Mesenchymal stem cell (in vitro differentiated cells and primary cell): ENCODE measurements at regions not wholly inside any gene's neighbourhood (a gene's known extent, or its start where the extent isn't known, plus 50 kb on each side); places are given as distances from the start of the nearest gene placed in this dataset.

Source experiments
- DNase-seq: peaks from one replicate; pipeline ENCODE4 v3.0.0-alpha.2; 2013
- H2AFZ ChIP-seq: one replicate; pipeline ENCODE4 v1.6.1; 2013; ENCODE audit warnings: low read depth, mild to moderate bottlenecking, control low read depth, inconsistent platforms, low read length, moderate library complexity
- H2AK5ac ChIP-seq: 2 replicates; pipeline ENCODE4 v1.6.1; 2013; ENCODE audit warnings: low read length, moderate library complexity, mild to moderate bottlenecking, inconsistent platforms; ENCODE audit not compliant: severe bottlenecking
- H2BK120ac ChIP-seq: one replicate; pipeline ENCODE4 v1.6.1; 2013; ENCODE audit warnings: low read depth, mild to moderate bottlenecking, inconsistent platforms, low read length, moderate library complexity
- H2BK12ac ChIP-seq, 2 experiments: one replicate each; pipeline ENCODE4 v1.6.1; 2013; ENCODE audit warnings: inconsistent platforms in 2 of 2, low read length in 2 of 2, mild to moderate bottlenecking in 2 of 2, moderate library complexity in 2 of 2, control low read depth in 1 of 2
- H2BK15ac ChIP-seq: one replicate; pipeline ENCODE4 v1.6.1; 2013; ENCODE audit warnings: mild to moderate bottlenecking, low read depth, inconsistent platforms; ENCODE audit not compliant: poor library complexity, severe bottlenecking
- H2BK5ac ChIP-seq: 2 replicates; pipeline ENCODE4 v1.6.1; 2013; ENCODE audit warnings: low read depth, mild to moderate bottlenecking, low read length, control low read depth, inconsistent platforms; ENCODE audit not compliant: poor library complexity, severe bottlenecking
- H3K14ac ChIP-seq, 2 experiments: one replicate each; pipeline ENCODE4 v1.6.1; 2013; ENCODE audit warnings: inconsistent platforms in 2 of 2, low read length in 2 of 2, control low read depth in 1 of 2, mild to moderate bottlenecking in 1 of 2, moderate library complexity in 1 of 2
- H3K18ac ChIP-seq, 2 experiments: one replicate each; pipeline ENCODE4 v1.6.1; 2013; ENCODE audit warnings: inconsistent platforms in 2 of 2, low read length in 2 of 2, control low read depth in 1 of 2, low read depth in 1 of 2, mild to moderate bottlenecking in 1 of 2
- H3K23ac ChIP-seq, 2 experiments: one replicate each; pipeline ENCODE4 v1.6.1; 2013; ENCODE audit warnings: inconsistent platforms in 2 of 2, low read length in 2 of 2, mild to moderate bottlenecking in 2 of 2, moderate library complexity in 2 of 2, control low read depth in 1 of 2
- H3K27ac ChIP-seq: 2 replicates; pipeline ENCODE4 v1.5.1; 2013; ENCODE audit warnings: mild to moderate bottlenecking, moderate library complexity, low read length, control low read depth, inconsistent platforms; ENCODE audit not compliant: poor library complexity, severe bottlenecking
- H3K27me3 ChIP-seq, 2 experiments: 2 replicates each; pipeline versions ENCODE4 v1.6.1 to v1.7.0; 2013; ENCODE audit warnings: low read length in 2 of 2, mild to moderate bottlenecking in 2 of 2, moderate library complexity in 2 of 2, control low read depth in 1 of 2, inconsistent platforms in 1 of 2; ENCODE audit not compliant: control insufficient read depth in 1 of 2, insufficient read depth in 1 of 2
- H3K36me3 ChIP-seq, 2 experiments: 2 replicates each; pipeline versions ENCODE4 v1.6.1 to v1.7.0; 2013; ENCODE audit warnings: low read length in 2 of 2, control low read depth in 1 of 2, inconsistent platforms in 1 of 2, low read depth in 1 of 2, mild to moderate bottlenecking in 1 of 2; ENCODE audit not compliant: insufficient read depth in 2 of 2, control insufficient read depth in 1 of 2
- H3K4ac ChIP-seq, 2 experiments: one replicate each; pipeline ENCODE4 v1.6.1; 2013; ENCODE audit warnings: inconsistent platforms in 2 of 2, low read length in 2 of 2, mild to moderate bottlenecking in 2 of 2, moderate library complexity in 2 of 2, control low read depth in 1 of 2, low read depth in 1 of 2
- H3K4me1 ChIP-seq: 2 replicates; pipeline ENCODE4 v1.6.1; 2013; ENCODE audit warnings: low read depth, low read length, control low read depth; ENCODE audit not compliant: control insufficient read depth, insufficient read depth
- H3K4me2 ChIP-seq: 2 replicates; pipeline ENCODE4 v1.6.1; 2013; ENCODE audit warnings: low read length, mild to moderate bottlenecking, inconsistent platforms; ENCODE audit not compliant: poor library complexity, severe bottlenecking
- H3K4me3 ChIP-seq, 2 experiments: 2 replicates each; pipeline versions ENCODE4 v1.5.1 to v1.7.0; 2013; ENCODE audit warnings: low read length in 2 of 2, mild to moderate bottlenecking in 2 of 2, control low read depth in 1 of 2, low read depth in 1 of 2; ENCODE audit not compliant: insufficient read depth in 1 of 2
- H3K79me1 ChIP-seq: replicated peaks from 2 replicates; pipeline ENCODE4 v1.6.1; 2013; ENCODE audit warnings: mild to moderate bottlenecking, control low read depth, low read length, inconsistent platforms; ENCODE audit not compliant: poor library complexity, severe bottlenecking
- H3K9ac ChIP-seq: 2 replicates; pipeline ENCODE4 v1.7.0; 2013; ENCODE audit warnings: mild to moderate bottlenecking, low read length, moderate library complexity
- H3K9me3 ChIP-seq: 2 replicates; pipeline ENCODE4 v1.7.0; 2013; ENCODE audit warnings: mild to moderate bottlenecking, low read length; ENCODE audit not compliant: control insufficient read depth
- H4K8ac ChIP-seq: one replicate; pipeline ENCODE4 v1.6.1; 2013; ENCODE audit warnings: inconsistent platforms, mild to moderate bottlenecking, low read length, moderate library complexity
- H4K91ac ChIP-seq: one replicate; pipeline ENCODE4 v1.6.1; 2013; ENCODE audit warnings: mild to moderate bottlenecking, low read length, inconsistent platforms
- WGBS: methylation state at CpG from one replicate; pipeline ENCODE4 v1.1.7; 2013; ENCODE audit warnings: mixed read lengths; 5-methylcytosine and 5-hydroxymethylcytosine counted together

DNA sequence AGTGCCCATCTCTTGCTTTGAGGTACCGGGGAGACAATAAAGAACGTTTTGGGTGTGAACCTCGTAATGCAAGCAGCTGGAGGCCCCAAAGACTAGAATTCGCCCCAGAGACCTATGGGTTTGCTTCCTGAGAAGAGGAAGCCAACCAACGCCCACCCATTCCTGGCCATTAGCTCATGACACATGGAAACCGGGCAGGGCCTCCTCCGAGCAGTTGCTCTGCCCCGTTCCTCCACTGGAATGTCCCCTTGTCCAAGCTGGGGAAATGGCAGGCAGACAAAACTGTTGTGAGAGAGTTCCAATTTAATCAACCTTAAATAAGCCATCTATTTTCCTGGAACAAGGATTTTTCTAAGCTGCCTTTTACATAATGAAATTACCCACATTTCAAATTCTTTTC is 250.9 kb upstream of the IGF1R start:
- Histone ChIP-seq H2BK12ac (no peak overlapping the region), H3K79me1 (no peaks in the 10 kb centered on the region), H3K9ac (no peak overlapping the region), H3K27me3 (peaks cover 0 to 8% of the 10 kb centered on the region in 2 experiments), H3K9me3 (no peaks in the 10 kb centered on the region), H3K4me2 (no peak overlapping the region), H4K91ac (no peak overlapping the region), H3K4me3 (no peak overlapping the region), H3K18ac (no peak overlapping the region), H4K8ac (no peak overlapping the region), H2BK5ac (no peak overlapping the region), H2BK120ac (no peak overlapping the region), H2AFZ (no peak overlapping the region), H3K4me1 (no peaks in the 10 kb centered on the region), H2BK15ac (no peak overlapping the region), H3K4ac (no peak overlapping the region), H3K36me3 (no peaks in the 10 kb centered on the region), H3K14ac (no peak overlapping the region), H3K23ac (no peak overlapping the region), H2AK5ac (no peak overlapping the region), H3K27ac (no peak overlapping the region)
- DNase-seq = no peak
- 78% methylated on average over 8 of the region's 8 CpGs for WGBS

DNA sequence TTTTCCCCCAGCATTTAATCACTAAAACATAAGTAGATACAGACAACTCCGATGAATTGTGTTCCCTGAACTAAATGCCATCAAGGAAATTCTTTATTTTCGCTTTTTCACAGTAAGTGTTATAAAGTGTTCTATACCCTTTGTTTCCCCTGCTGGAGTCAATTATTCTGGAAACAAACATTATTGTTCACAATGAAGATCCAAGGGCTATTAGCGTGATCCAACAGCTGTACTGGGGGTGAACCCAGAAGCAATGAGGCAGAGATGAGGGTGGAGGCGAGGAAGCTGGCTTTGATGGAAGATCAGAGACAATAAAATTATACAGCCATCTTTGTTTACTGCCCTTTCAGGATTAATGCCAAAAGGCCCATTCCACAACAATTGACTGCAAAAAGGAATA is 250.3 kb upstream of the IGF1R start:
- H3K79me1 ChIP-seq = no peaks in the 10 kb centered on the region
- H3K4me3 ChIP-seq = no peak overlapping the region
- no peak overlapping the region for H3K4me2 ChIP-seq
- H3K23ac ChIP-seq = no peak overlapping the region
- no peak overlapping the region for H3K18ac ChIP-seq
- WGBS = 85% methylated on average over 2 of the region's 4 CpGs
- no peak overlapping the region for H3K14ac ChIP-seq
- DNase-seq = no peak
- H2BK5ac ChIP-seq = no peak overlapping the region
- H3K4me1 ChIP-seq = no peaks in the 10 kb centered on the region
- no peak overlapping the region for H2BK120ac ChIP-seq
- H4K91ac ChIP-seq = no peak overlapping the region
- H3K36me3 ChIP-seq = no peaks in the 10 kb centered on the region
- no peak overlapping the region for H3K27ac ChIP-seq
- H2BK12ac ChIP-seq = no peak overlapping the region
- H2AK5ac ChIP-seq = no peak overlapping the region
- no peaks in the 10 kb centered on the region for H3K9me3 ChIP-seq
- peaks cover 0 to 8% of the 10 kb centered on the region in 2 experiments for H3K27me3 ChIP-seq
- H2AFZ ChIP-seq = no peak overlapping the region
- no peak overlapping the region for H4K8ac ChIP-seq
- no peak overlapping the region for H2BK15ac ChIP-seq
- no peak overlapping the region for H3K9ac ChIP-seq
- H3K4ac ChIP-seq = no peak overlapping the region

DNA sequence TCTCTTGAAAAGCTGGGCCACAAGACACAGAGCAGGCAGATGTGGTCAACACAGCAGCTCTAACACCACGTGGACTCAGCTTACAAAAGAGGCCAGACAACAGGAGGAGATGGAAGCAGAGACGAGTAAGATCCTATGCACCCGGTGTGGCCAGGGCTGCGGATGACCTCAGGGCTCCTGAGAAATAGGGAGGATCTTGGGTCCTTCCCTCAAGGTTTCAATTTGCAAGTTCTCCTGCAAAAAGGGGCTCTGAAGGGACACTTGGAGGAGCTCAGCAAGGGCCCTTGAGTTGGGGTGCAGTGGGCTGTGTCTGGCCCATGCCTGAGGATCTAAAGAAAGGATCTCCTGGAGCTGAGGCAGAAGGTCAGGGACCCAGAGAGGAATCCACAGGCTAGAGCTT is 249.5 kb upstream of the IGF1R start:
- 73% methylated on average over 4 of the region's 4 CpGs for WGBS
- Histone ChIP-seq H3K4me1 (no peaks in the 10 kb centered on the region), H3K4me2 (no peak overlapping the region), H3K4ac (no peak overlapping the region), H3K18ac (no peak overlapping the region), H3K23ac (no peak overlapping the region), H2BK5ac (no peak overlapping the region), H4K8ac (no peak overlapping the region), H2BK15ac (no peak overlapping the region), H3K14ac (no peak overlapping the region), H2AK5ac (no peak overlapping the region), H3K9ac (no peak overlapping the region), H3K9me3 (no peaks in the 10 kb centered on the region), H3K36me3 (no peaks in the 10 kb centered on the region), H2BK12ac (no peak overlapping the region), H3K27ac (no peak overlapping the region), H2AFZ (no peak overlapping the region), H4K91ac (no peak overlapping the region), H3K27me3 (peaks cover 0 to 8% of the 10 kb centered on the region in 2 experiments), H2BK120ac (no peak overlapping the region), H3K4me3 (no peak overlapping the region), H3K79me1 (no peaks in the 10 kb centered on the region)
- DNase-seq = no peak

DNA sequence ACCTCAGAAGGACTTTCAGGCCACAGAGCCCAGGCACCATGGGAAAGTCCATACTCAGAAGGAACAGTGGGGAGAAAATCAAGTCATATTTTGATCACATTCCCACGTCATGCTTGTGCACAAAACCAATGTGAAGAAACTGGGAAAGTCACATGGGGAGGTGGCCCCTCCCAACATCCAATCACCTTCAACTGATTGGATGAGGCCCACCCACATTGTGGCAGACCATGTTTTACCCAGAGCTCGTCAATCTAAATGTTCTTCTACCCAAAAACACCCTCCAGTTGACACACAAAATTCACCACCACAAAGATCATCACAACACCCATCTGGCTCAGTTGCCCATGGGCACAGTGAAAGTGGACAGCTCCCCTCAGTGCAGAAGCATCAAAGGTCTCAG is 248.2 kb upstream of the IGF1R start:
- DNase-seq = no peak
- Histone ChIP-seq H4K8ac (no peak overlapping the region), H3K9ac (no peak overlapping the region), H2BK12ac (no peak overlapping the region), H3K18ac (no peak overlapping the region), H2BK15ac (no peak overlapping the region), H3K4me3 (no peak overlapping the region), H2AFZ (no peak overlapping the region), H2AK5ac (no peak overlapping the region), H3K23ac (no peak overlapping the region), H3K27ac (no peak overlapping the region), H3K9me3 (no peaks in the 10 kb centered on the region), H3K36me3 (no peaks in the 10 kb centered on the region), H4K91ac (no peak overlapping the region), H3K4me2 (no peak overlapping the region), H3K4ac (no peak overlapping the region), H2BK5ac (no peak overlapping the region), H2BK120ac (no peak overlapping the region), H3K4me1 (no peaks in the 10 kb centered on the region), H3K79me1 (no peaks in the 10 kb centered on the region), H3K27me3 (peaks cover 0 to 8% of the 10 kb centered on the region in 2 experiments), H3K14ac (no peak overlapping the region)
- WGBS = 28% methylated on average over 2 of the region's 2 CpGs
